Sigmoid colon (tissue), 4 donors: ENCODE measurements at regions not wholly inside any gene's neighbourhood (a gene's known extent, or its start where the extent isn't known, plus 50 kb on each side); places are given as distances from the start of the nearest gene placed in this dataset.

Experiments used
- CTCF ChIP-seq, 4 experiments: fragments of 450-650 bp in 3 of 4; fragments of 200-600 bp in 1 of 4; IDR thresholded peaks; one replicate each; pipeline ENCODE4 v1.5.1; 2016 to 2019; ENCODE audit warnings: antibody characterized with exemption in 4 of 4, mild to moderate bottlenecking in 3 of 4, moderate library complexity in 2 of 4
- POLR2A ChIP-seq, 2 donors: fragments of 450-650 bp; IDR thresholded peaks; one replicate each; pipeline ENCODE4 v1.6.1; 2016; ENCODE audit warnings: antibody characterized with exemption in 2 of 2, mild to moderate bottlenecking in 2 of 2, moderate library complexity in 2 of 2
- POLR2AphosphoS5 ChIP-seq, 4 donors: sonication (generic); formaldehyde crosslinking; IDR thresholded peaks; one replicate each; pipeline ENCODE4 v1.6.1; 2017; ENCODE audit warnings: antibody characterized with exemption in 4 of 4

- no peak for TF ChIP-seq POLR2AphosphoS5 (IDR thresholded peaks at IDR 0.05)
- TF ChIP-seq CTCF (IDR thresholded peaks at IDR 0.05), result no peak
- no peak for TF ChIP-seq POLR2A (IDR thresholded peaks at IDR 0.05)
Observed at GRCh38 chr11:95353706-95354105, 122.7 kb upstream of the SESN3 start.
